GM19351 (cell line): ENCODE measurements at regions not wholly inside any gene's neighbourhood (a gene's known extent, or its start where the extent isn't known, plus 50 kb on each side); places are given as distances from the start of the nearest gene placed in this dataset.

ENCODE experiments used
- ATAC-seq: cut with Tn5 transposase; IDR thresholded peaks from one replicate; pipeline ENCODE4 v1.9.1; 2021; ENCODE audit warnings: mild to moderate bottlenecking, moderate library complexity; ENCODE audit not compliant: unreplicated experiment

GRCh38 chr18:34632321-34632720 is 77.8 kb upstream of the DTNA start:
- no peak for ATAC-seq

GRCh38 chr18:34633368-34633767 is 76.7 kb upstream of the DTNA start:
- no peak for ATAC-seq

- no peak for ATAC-seq
Measured at GRCh38 chr18:34637094-34637801, 72.8 kb upstream of the DTNA start.

GRCh38 chr18:34639687-34640086 is 70.4 kb upstream of the DTNA start:
- ATAC-seq, result no peak

- no peak for ATAC-seq
Measured at GRCh38 chr18:34640276-34640675, 69.8 kb upstream of the DTNA start.

- no peak for ATAC-seq
Measured at GRCh38 chr18:34643989-34644388, 66.1 kb upstream of the DTNA start.

GRCh38 chr18:34647251-34647650 is 62.8 kb upstream of the DTNA start:
- ATAC-seq, result peak; percentile 86

- no peak for ATAC-seq
Measured at GRCh38 chr18:34648269-34648985, 61.7 kb upstream of the DTNA start.

GRCh38 chr18:34649080-34649479 is 61.0 kb upstream of the DTNA start:
- no peak for ATAC-seq

- ATAC-seq, result no peak
Measured at GRCh38 chr18:34650121-34650545, 60.0 kb upstream of the DTNA start.

- ATAC-seq, result no peak
Measured at GRCh38 chr18:34651586-34652369, 58.3 kb upstream of the DTNA start.

GRCh38 chr18:34655131-34655530 is 55.0 kb upstream of the DTNA start:
- no peak for ATAC-seq

GRCh38 chr18:34657860-34658500 is 52.1 kb upstream of the DTNA start:
- ATAC-seq, result no peak

- ATAC-seq, result no peak
Measured at GRCh38 chr18:34659579-34660517, 50.2 kb upstream of the DTNA start.
